ENCODE measurements at regions not wholly inside any gene's neighbourhood (a gene's known extent, or its start where the extent isn't known, plus 50 kb on each side); places are given as distances from the start of the nearest gene placed in this dataset.
"Not testable (repeated sequence)": the region's sequence is repeated elsewhere in the genome, so short reads cannot be mapped to it uniquely, and the experiment has no call there.

GRCh38 chr7:90033850-90034249, 120.4 kb upstream of the STEAP1 start:
- H3K27ac ChIP-seq: no peak overlapping the region
- H3K4me1 ChIP-seq: no peaks in the 10 kb centered on the region
- intact Hi-C loops (cut with DNase I; ENCODE audit: low total_unique reads): no loop called here
- H3K9me3 ChIP-seq: no peaks in the 10 kb centered on the region
- DNase-seq: no peak
- no peaks in the 10 kb centered on the region for H3K36me3 ChIP-seq
- TF ChIP-seq, protein P1, sequence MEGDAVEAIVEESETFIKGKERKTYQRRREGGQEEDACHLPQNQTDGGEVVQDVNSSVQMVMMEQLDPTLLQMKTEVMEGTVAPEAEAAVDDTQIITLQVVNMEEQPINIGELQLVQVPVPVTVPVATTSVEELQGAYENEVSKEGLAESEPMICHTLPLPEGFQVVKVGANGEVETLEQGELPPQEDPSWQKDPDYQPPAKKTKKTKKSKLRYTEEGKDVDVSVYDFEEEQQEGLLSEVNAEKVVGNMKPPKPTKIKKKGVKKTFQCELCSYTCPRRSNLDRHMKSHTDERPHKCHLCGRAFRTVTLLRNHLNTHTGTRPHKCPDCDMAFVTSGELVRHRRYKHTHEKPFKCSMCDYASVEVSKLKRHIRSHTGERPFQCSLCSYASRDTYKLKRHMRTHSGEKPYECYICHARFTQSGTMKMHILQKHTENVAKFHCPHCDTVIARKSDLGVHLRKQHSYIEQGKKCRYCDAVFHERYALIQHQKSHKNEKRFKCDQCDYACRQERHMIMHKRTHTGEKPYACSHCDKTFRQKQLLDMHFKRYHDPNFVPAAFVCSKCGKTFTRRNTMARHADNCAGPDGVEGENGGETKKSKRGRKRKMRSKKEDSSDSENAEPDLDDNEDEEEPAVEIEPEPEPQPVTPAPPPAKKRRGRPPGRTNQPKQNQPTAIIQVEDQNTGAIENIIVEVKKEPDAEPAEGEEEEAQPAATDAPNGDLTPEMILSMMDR (IDR thresholded peaks at IDR 0.05): no peak
- no peak overlapping the region for H3K4me3 ChIP-seq
- H3K27me3 ChIP-seq: no peaks in the 10 kb centered on the region

DNA sequence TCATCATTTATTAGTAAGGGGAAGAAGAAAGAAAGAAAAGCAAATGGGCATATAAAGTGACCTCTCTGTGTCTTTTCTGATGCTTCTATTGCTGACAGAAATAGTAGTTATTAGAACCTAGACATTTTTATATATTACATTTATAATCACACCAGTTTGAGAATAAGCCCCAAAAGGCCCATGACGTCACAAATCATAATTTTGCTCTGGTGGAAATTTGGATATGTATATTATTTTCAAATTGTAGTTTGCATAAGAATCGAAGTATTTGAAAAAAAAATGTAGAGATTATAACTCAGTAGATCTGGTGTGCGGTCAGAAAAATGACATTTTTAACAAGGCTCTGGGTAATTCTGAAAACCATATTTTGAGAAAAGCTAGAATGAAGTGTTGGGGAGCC, 101.2 kb upstream of the STEAP1 start:
- H3K4me3 ChIP-seq: no peak overlapping the region
- no peaks in the 10 kb centered on the region for H3K4me1 ChIP-seq
- TF ChIP-seq, protein P1 (IDR thresholded peaks at IDR 0.05): no peak
- H3K36me3 ChIP-seq: no peaks in the 10 kb centered on the region
- no peak for DNase-seq
- no peak overlapping the region for H3K27ac ChIP-seq
- intact Hi-C loops (cut with DNase I; ENCODE audit: low total_unique reads): no loop called here
- H3K9me3 ChIP-seq: no peaks in the 10 kb centered on the region
- no peaks in the 10 kb centered on the region for H3K27me3 ChIP-seq

GRCh38 chr7:90061077-90061476, 93.2 kb upstream of the STEAP1 start:
- intact Hi-C loops (cut with DNase I; ENCODE audit: low total_unique reads): no loop called here
- no peak for DNase-seq
- H3K9me3 ChIP-seq: no peaks in the 10 kb centered on the region

GRCh38 chr7:90064370-90064769, 89.9 kb upstream of the STEAP1 start:
- DNase-seq: no peak
- Histone ChIP-seq H3K36me3 (no peaks in the 10 kb centered on the region), H3K9me3 (no peaks in the 10 kb centered on the region), H3K27me3 (no peaks in the 10 kb centered on the region), H3K4me3 (no peak overlapping the region), H3K27ac (no peak overlapping the region), H3K4me1 (no peaks in the 10 kb centered on the region)
- intact Hi-C loops (cut with DNase I; ENCODE audit: low total_unique reads): no loop called here
- TF ChIP-seq, protein P1 (IDR thresholded peaks at IDR 0.05): no peak

More at GRCh38 chr7:90061077-90061476, 93.2 kb upstream of the STEAP1 start:
- Histone ChIP-seq H3K27me3 (no peaks in the 10 kb centered on the region), H3K4me1 (no peaks in the 10 kb centered on the region), H3K4me3 (no peak overlapping the region), H3K36me3 (no peaks in the 10 kb centered on the region), H3K27ac (no peak overlapping the region)
- TF ChIP-seq, protein P1 (IDR thresholded peaks at IDR 0.05): no peak

DNA sequence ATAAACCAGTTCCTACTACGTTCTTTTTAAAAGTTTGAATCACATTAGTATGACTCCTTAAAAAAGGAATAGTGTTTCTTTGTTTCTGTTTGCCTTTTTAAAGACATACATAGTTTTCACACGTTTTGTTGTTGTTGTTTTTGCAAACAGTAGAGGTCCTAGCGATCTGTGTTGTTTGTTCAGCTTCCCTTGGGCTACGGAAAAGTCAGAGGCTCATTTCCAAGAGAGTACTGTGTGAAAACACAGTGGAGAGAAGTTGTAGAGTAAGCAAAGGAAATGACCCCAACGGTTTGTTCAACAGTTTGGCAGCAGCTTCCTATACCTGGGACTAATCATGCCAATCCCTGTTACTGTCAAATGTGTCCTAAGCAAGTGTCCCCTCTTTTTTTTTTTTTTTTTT, 87.1 kb upstream of the STEAP1 start:
- no peak overlapping the region for H3K4me3 ChIP-seq
- H3K36me3 ChIP-seq: no peaks in the 10 kb centered on the region
- no peak for DNase-seq
- no peak overlapping the region for H3K27ac ChIP-seq
- no peaks in the 10 kb centered on the region for H3K4me1 ChIP-seq
- no peaks in the 10 kb centered on the region for H3K9me3 ChIP-seq
- no peaks in the 10 kb centered on the region for H3K27me3 ChIP-seq
- intact Hi-C loops (cut with DNase I; ENCODE audit: low total_unique reads): no loop called here
- TF ChIP-seq, protein P1 (IDR thresholded peaks at IDR 0.05): no peak

DNA sequence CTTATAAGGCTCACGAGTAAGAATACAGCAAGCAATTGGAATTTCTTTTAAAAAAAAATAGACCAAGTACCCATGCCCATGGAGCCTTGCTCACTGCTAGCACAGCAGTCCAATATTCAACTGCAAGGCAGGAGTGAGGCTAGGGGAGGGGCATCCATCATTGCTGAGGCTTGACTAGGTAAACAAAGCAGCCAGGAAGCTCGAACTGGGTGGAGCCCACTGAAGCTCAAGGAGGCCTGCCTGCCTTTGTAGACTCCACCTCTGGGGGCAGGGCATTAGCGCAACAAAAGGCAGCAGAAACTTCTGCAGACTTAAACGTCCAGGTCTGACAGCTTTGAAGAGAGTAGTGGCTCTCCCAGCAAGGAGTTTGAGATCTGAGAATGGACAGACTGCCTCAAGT, 84.0 kb upstream of the STEAP1 start:
- H3K36me3 ChIP-seq; H3K9me3 ChIP-seq; H3K27me3 ChIP-seq; DNase-seq; intact Hi-C loops (cut with DNase I; ENCODE audit: low total_unique reads); H3K4me3 ChIP-seq; H3K27ac ChIP-seq; H3K4me1 ChIP-seq: not testable (repeated sequence)

All from tibial artery (tissue), 4 donors.